GM18520 (cell line): ENCODE measurements at regions not wholly inside any gene's neighbourhood (a gene's known extent, or its start where the extent isn't known, plus 50 kb on each side); places are given as distances from the start of the nearest gene placed in this dataset.

ENCODE experiments used
- ATAC-seq: cut with Tn5 transposase; IDR thresholded peaks from one replicate; pipeline ENCODE4 v1.9.1; 2021; ENCODE audit not compliant: unreplicated experiment

GRCh38 chr13:108006619-108007018 is 208.7 kb downstream of the LIG4 start:
- ATAC-seq: no peak

DNA sequence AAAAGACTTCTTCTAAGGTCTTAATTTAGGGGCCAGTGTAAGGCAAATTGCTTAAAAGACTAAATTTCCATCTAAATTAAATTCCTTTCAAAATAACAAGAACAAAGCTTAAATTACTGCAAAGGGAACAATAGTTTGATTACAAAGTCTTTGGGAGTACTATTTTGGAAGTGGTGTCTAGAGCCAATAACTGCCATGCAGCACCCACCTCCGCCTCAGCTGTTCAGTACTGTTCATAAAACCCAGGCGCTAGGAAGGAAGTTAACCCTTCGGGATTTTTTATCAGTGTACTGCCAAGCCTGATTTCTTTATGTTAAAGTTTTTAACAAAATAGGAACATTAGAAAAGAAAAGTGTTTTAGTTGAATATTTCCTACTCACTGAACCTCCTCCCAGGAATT is 210.1 kb downstream of the LIG4 start:
- ATAC-seq: no peak

GRCh38 chr13:108003626-108004025 is 211.7 kb downstream of the LIG4 start:
- ATAC-seq: no peak

- no peak for ATAC-seq
These were observed 214.3 kb downstream of the LIG4 start for GRCh38 chr13:108000998-108001397.

- no peak for ATAC-seq
These were observed 215.6 kb downstream of the LIG4 start for GRCh38 chr13:107999751-108000150.

DNA sequence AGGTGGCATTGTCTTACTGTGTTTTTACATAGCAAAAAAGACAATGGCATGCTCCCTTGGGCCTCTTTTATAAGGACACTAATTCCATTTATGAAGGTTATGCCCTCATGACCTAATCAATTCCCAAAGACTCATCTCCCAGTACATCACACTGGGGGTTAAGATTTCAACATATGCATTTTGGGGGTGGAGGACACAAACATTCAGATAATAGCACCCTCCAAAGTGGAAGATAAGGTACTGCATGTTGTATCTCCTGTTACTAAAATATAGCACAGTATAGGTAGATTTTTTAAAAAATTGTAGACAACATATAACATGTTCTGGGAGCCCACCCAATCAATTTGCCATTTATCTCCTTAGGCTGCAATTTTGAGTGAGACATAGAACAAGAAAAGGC is 221.2 kb downstream of the LIG4 start:
- no peak for ATAC-seq

GRCh38 chr13:107993239-107993949 is 221.9 kb downstream of the LIG4 start:
- ATAC-seq: no peak

DNA sequence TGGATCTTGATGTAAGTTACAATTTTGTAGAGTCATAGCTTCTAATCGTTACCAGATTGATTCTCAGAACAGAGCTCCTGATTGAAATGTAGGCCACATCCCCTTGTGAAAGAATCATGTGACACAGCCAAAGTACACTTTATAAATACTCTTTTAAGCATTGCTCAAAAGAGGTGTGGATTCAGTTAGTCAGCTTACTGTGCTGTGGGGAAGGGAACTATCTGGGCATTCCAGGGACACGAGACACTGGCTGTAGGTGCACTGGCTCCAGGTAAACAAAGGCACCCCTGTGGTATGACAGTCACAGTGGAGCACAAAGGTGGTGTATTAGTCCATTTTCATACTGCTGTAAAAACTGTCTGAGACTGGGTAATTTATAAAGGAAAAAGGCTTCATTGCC is 222.8 kb downstream of the LIG4 start:
- no peak for ATAC-seq

DNA sequence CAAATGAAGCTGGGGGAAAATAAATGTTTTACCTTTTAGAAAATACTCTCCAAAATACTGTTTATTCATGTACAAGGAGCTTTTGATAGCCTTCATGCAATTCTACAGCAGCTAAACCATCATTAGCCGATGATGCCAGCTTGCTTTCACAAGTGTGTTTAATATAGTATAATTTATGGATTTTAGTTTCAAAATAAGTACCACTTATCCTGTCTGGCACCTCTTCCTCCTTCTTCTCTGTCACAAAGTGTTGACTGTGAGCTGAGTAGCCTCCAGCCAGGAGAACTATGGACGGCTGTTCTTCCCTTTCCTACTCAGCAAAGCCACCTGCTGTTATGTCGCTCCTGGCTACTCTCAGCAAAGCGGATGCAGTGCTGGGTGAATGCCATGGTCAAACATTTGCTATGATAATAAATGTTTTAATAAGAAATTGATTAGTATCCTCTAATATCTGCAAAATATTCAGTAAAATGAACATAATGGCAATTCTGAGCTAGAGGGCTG is 238.2 kb downstream of the LIG4 start:
- ATAC-seq: no peak

- ATAC-seq: no peak
These were observed 238.7 kb downstream of the LIG4 start for GRCh38 chr13:107976628-107977027.

GRCh38 chr13:107974409-107974808 is 240.9 kb downstream of the LIG4 start:
- ATAC-seq: no peak

- ATAC-seq: no peak
These were observed 245.8 kb downstream of the LIG4 start for GRCh38 chr13:107969546-107969945.

- ATAC-seq: no peak
These were observed 246.9 kb downstream of the LIG4 start for GRCh38 chr13:107968470-107968869.

- no peak for ATAC-seq
These were observed 250.9 kb downstream of the LIG4 start for GRCh38 chr13:107964395-107964794.

- no peak for ATAC-seq
These were observed 253.3 kb downstream of the LIG4 start for GRCh38 chr13:107961849-107962608.

DNA sequence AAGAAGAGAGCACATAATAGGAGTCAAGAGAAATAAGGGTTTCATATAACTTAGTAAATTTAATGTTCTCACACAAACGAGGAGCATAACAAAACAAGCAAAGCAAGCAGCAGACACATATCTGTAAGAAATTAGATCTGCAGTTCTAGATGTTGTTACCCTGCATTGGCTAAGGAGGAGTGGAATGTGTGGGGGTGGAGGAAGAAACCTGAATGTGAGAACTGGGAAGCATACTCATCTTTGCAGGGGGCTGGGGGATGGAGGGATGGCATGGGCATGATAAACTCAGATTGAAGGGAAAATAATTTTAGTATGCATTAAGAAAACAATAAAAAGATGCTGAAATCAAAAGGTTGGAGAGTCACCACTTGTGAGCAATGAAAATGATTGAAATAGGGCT is 255.0 kb downstream of the LIG4 start:
- ATAC-seq: no peak

DNA sequence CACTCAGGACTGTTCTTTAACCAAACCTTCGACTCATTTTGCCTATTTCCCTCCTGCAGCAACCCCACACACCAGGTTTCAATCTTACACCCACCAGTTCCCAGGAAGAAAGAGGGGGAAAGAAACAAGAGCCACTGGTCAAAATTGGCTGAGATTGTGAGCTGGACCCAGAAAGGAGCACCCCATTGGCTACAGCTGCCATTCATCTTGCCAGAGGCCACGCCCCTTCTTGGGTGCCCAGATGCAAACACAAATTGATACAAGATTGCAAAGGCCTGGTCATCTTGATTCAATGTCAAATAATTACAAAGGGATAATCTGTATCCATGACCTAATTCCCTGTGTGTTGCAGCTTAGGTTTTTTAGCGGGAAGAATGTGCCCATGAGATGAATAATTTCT is 258.4 kb downstream of the LIG4 start:
- ATAC-seq: no peak

GRCh38 chr13:107942030-107942617 is 273.2 kb downstream of the LIG4 start:
- ATAC-seq: no peak

- ATAC-seq: no peak
These were observed 273.8 kb downstream of the LIG4 start for GRCh38 chr13:107941345-107942029.

DNA sequence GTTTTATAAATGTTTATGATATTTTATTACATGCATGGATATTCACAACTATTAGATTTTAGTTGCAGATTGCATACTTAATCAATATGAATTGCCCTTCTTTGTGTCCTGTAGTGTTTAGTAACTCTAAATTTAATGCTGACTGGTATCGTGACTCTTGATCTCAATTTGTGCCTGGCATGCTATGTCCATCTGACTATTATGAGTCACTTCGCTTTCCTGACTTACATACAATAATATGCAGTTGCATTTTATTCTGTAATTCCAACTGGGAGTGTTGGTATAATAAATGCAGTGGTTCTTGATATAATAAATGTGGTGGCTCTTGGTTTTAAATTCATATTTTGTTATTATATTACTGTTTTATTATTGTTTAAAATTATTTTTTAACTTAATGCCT is 277.5 kb downstream of the LIG4 start:
- ATAC-seq: no peak

GRCh38 chr13:107931056-107931455 is 284.3 kb downstream of the LIG4 start:
- ATAC-seq: no peak
